ENCODE measurements at regions not wholly inside any gene's neighbourhood (a gene's known extent, or its start where the extent isn't known, plus 50 kb on each side); places are given as distances from the start of the nearest gene placed in this dataset.

DNA sequence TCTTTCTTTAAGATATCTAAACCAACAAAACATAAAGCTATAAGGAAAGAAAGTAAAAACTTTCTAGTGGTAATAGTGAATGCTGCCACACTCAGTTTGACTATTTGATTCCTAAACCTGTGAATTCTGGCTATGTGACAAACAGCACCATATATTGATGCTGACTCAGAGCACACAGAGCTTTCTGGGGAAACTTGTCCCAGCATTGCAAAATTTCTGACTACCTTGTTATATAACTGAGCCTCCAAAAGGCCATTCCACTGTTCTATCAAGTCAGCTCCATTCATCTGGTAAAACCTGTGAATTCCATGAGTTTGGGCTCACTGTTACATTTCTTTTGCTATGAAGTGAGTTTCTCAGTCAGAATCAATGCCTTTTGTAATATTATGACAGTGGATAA, 1229.7 kb downstream of the PCDH18 start:
- TF ChIP-seq, protein P1, sequence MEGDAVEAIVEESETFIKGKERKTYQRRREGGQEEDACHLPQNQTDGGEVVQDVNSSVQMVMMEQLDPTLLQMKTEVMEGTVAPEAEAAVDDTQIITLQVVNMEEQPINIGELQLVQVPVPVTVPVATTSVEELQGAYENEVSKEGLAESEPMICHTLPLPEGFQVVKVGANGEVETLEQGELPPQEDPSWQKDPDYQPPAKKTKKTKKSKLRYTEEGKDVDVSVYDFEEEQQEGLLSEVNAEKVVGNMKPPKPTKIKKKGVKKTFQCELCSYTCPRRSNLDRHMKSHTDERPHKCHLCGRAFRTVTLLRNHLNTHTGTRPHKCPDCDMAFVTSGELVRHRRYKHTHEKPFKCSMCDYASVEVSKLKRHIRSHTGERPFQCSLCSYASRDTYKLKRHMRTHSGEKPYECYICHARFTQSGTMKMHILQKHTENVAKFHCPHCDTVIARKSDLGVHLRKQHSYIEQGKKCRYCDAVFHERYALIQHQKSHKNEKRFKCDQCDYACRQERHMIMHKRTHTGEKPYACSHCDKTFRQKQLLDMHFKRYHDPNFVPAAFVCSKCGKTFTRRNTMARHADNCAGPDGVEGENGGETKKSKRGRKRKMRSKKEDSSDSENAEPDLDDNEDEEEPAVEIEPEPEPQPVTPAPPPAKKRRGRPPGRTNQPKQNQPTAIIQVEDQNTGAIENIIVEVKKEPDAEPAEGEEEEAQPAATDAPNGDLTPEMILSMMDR (IDR thresholded peaks at IDR 0.05), result no peak
- no peak for TF ChIP-seq POLR2A (IDR thresholded peaks at IDR 0.05)
